NCI-H2227 (cell line): ENCODE measurements at regions not wholly inside any gene's neighbourhood (a gene's known extent, or its start where the extent isn't known, plus 50 kb on each side); places are given as distances from the start of the nearest gene placed in this dataset.

Experiments
- DNase-seq: peaks from one replicate; lab custom pipeline; 2025; ENCODE audit not compliant: unreplicated experiment; lab: John Stamatoyannopoulos, UW

DNA sequence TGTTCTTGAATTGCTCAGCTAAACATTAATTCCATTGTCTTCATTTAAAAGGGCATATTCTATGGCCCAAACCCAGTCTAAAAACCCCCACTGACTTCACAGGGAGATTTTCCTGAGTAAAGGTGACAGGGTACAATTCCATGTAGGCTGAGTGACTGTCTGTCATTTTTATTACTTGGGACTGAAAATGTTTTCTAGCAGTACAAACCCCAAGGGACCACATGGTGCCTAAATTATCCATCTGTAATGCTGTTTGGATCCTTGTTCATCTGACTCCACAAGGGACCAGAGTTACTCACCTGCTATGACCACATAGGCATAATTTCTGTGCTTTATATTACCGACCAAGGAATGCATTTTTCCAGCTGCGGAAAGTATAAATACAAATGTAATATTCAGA is 349.1 kb downstream of the ZNF608 start:
- no peak for DNase-seq

DNA sequence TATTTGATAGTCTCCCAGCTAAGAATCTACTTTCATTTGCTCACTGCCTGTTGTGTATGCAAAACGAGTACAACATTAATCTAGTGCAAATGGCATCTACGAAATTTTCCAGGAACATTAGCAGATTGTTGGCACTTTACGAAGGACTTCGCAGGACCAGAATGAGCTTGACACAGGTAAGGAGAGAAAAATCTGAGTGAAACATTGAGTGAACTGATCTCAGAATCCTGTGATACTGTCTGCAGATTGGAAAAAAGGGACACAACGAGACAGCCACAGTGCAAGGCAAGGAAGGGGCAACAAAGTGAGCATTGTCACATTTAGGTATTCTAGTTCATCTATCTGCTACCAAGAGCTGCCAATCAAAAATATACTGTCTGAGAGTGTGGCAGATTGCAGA is 350.5 kb downstream of the ZNF608 start:
- no peak for DNase-seq

DNA sequence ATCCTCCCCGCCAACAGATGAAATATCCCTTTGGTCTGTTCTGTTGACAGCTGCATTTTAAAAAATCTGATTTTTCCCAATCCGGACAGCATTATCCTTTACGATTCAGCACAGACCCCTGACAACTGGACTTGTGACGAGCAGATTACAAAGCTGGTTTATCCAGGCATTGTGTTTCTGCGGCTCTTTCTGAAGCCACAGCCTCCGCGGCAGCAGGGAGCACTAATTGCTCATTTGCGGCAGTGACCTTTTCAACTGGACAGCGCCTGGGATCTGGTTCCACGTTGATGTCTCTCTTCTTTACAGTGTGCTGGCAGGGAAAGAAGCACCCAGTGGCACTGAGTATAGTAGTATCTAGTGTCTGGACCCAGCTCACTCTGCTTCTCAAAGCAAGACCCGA is 351.2 kb downstream of the ZNF608 start:
- DNase-seq, result peak; percentile 14

DNA sequence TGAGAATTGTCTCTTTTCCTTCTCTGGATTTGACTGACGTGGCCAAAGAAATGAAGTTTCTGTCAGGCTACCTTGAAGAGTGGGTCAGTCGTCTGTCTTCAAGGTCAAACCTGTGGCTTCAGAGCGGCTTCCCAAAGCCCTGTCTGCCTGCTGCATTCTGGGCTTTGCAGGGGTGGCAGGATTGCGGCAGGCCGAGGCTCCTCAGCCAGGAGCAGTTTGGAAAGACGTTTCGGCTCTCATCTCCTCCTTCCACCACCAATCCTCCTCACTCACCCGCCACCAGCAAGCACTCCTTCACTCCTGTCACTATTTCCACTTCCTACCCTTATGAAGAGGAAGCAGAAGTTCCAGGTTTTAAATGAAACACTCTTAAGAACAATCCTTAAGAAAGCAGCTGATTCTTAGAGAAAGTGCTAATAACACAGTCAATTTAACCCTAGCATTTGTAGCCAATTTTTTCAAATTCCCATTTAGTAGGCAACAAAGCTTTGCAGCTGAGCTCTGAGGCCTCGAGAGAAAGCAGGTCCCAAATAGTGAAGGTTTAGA is 351.7 kb downstream of the ZNF608 start:
- no peak for DNase-seq

DNA sequence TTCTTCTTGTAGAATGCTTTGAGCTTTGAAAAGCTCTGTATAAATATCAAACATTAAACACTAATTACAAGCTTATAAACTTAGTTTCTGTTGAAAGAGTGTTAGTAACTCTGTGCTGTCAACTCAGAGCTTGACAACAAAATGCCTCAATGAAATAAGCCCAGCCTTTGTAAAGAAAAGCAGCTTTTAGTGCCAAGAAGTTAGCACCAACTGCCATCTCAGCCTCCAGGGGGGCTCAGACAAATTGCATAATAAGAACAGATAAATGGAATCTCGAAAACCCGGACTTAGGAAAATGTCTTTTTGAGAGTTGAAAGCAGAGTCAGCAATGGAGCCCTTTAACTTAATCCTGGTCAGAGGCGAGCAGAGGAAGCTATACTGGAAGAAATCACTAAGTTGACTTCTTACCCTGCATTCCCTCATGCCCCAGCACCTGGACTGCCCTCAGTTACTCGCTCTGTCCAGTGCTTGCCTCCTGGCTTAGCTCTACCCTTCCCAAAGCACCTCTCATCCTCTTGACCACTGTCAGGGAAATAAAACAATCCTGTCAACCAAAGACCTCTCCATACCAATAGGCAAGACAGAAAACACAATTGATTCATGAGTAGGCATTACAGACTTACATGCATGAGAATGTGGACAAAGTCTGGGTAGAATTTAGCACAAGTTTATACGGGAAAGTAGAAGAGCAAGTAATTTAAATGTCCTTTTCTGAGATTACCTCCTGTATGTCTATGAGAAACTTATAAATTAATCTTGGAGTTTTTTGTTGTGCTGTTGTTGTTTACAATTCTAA is 352.7 kb downstream of the ZNF608 start:
- DNase-seq, result no peak

DNA sequence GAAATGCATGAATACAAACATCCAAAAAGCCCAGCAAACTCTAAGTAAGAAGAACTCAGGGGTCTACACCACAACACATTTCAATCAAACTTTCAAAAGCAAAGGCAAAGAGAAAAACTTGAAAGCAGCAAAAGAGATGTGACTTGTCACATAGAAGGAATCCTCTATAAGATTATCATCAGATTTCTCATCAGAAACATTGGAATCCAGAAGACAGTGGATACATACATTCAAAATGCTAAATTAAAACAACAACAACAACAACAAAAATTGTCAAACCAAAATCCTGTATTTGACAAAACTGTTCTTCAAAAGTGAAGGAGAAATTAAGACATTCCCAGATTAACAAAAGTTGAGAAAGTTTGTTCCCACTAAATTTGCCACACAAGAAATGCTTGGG is 362.7 kb downstream of the ZNF608 start:
- DNase-seq, result no peak

DNA sequence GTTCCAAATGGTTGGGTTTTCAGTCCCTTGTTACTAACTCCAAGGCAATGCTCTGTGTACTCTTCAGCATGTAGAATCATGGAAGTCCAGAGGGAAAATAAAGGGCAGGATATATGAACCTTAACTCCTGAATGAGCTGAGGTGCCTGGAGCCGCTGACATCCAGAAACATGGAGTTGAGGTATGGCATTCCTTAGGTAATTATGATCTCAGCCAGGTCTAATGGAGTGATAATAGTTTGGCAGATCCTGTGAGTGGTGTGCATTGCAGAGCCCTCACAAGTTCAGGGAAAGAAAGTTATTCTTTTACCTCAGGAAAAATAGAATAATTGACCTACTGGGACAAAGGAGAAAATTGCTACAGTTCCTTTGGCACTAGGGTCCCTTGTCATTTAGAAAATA is 369.1 kb downstream of the ZNF608 start:
- no peak for DNase-seq

DNA sequence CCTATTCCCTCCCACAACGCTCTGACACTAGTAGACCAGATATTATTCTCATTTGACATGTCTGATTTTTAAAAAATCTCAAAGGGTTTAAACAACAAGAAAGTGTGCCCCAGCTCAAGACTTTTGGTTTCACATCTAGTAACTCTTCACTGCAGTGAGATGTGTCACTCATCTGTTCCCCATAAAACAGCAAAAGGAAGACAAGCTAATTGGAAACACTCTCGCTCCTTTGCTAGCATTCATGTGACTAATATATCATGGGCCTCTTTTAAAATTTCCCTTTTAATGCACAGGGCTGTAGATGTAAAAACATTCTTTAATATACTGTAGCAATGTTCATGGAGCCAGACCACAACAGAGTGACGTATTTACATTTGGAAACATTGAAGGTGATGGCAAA is 372.6 kb downstream of the ZNF608 start:
- no peak for DNase-seq

DNA sequence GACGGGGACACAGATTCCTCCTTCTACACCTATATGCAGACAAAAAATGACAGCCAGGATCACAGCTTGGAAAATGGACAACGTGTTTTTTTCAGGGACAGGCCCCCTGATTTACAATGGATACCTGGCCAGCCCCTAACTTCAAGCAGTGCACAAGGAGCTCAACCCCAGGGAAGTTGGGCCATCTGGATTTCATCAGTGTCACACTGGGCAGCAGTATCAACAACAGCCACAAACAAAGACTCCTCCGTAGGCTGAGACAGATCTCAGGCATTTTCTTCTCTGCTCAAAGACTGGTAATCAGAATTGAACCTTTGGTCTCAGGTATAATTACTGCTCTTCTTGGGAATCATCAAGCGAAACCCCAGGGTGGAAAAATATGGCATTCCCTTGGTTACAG is 374.0 kb downstream of the ZNF608 start:
- peak; percentile 11 for DNase-seq

DNA sequence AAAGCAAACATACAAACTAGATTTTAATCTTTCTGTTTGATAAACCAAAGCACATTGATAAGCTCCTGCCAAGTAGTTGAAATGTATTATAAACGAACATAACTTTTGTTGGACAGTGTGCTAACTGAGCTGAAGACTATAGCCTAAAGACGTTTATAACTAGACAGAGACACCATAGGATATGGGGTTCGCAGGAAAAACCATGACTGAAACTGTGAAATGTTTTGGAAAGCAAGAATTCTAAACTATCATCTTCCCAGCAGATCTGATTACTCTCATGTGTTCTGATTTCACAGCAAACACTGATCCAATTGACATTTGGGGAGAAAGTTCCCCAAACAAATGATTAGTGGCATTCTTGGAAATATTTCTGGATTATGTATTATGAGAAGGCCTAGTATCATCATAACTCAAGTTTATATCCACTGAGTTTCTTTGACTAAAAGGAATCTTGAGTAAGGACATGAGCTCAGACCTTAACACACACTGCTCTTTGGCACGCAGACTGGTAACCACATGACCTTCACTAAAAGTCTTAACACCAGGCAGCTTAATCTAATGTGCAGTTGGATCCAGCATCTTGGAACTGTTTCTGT is 375.2 kb downstream of the ZNF608 start:
- no peak for DNase-seq

DNA sequence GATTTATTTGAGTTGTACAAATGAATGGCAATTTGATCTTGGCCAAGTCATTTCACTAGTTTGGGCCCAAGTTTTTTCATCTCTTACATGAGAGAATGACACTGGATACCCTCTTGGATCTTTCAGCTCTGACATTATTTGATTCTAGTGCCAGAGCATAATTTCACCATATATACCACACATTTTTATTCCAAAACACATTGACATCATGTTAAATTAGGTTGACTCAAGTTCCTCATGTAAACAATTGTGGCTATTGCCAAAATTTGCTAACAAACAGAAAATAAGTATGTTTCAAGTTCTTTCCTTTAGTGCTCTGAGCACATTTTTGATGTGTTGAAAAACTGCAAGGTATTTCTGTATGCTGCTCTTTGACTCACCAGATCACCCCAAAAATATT is 375.8 kb downstream of the ZNF608 start:
- no peak for DNase-seq

DNA sequence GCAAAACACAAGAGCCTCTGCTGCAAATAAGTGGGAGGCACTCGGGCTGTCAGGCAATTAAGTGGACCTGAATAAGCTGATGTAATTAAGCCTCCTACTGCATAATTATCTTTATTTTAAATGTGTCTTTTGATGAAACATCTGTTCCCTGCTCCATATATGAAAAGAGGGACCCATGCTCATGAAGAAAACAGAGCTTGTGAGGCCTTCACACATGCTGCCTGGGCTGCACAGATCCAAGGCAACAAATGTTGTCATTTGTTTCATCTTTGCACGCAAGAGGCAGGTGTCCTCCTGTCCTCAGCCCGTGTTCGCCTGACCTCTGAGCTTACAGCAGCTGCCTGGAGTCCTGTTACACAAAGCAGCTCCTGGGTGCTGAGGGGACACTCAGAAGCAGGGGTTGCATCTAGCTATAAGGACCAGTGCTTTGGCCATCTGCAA is 381.1 kb downstream of the ZNF608 start:
- DNase-seq, result peak; percentile 1

DNA sequence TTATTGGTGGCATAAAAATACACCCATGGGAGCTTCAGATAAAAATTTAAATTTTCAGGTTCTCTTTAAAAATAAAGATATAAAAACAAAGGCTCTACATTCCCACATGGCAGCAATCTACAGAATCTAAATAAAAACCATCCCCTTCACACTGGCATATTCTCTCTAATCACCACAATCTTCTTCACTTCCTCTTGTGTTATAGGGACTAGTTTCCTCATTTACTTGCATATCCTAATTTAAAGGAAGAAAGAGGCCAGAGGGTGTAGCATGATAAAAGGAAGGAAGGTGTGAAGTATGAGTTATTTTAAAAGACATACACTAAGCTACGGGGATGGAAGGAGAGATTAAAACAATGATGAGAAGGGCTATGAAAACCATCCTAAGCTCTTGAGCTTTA is 390.5 kb downstream of the ZNF608 start:
- DNase-seq, result no peak

DNA sequence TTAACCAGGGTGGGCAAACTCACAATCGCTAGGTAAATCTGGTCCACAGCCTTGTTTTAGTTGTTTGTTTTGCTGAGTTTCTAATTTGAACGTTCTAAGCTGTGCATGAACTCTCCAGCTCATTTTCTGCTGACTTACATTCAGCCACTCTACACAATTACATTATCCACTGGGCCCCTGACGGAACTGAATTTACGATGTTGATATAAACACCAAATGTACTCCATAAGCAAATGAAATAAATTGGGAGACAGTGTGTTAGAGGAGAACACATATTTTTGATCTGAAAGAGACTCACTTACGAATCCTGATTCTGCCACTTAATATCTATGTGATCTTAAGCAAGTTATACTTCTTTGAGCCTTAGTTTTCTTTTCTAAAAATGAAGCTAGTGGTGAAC is 393.4 kb downstream of the ZNF608 start:
- no peak for DNase-seq

DNA sequence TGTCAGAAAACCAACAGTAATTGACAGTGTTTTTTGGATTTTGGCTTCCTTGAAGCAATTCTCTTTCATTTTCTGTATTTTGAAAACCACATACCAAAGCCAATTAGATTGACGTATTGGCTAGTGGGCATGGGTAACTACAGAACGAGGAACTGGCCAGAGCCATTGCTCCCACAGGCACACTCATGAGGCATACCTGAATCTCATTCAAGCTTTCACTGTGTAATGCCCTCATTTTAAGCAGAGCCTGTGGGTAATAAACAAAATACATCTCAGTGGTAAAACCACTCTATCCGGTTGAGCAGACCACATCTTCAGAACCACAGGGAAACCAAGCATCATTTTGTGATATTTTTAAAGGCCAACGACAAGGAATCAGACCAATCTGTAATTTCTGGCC is 394.1 kb downstream of the ZNF608 start:
- DNase-seq, result no peak

DNA sequence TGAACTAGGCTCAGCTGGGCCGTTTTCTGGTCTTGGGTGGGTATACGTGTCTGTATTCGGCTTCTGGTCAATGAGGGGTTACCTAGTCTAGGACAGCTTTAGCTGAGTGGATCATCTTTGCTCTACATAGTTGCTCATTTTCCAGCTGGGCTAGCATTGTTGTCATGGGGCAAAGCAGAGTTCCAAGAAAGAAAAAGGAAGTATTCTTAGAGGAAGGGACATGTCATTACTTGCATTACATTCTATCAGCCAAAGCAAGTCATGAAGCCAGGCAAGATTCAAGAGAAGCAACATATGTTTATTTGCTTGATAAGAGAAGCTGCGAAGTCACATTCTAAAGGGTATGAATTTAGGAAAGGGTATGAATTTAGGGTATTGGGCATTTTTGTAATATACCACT is 396.5 kb downstream of the ZNF608 start:
- DNase-seq, result no peak

DNA sequence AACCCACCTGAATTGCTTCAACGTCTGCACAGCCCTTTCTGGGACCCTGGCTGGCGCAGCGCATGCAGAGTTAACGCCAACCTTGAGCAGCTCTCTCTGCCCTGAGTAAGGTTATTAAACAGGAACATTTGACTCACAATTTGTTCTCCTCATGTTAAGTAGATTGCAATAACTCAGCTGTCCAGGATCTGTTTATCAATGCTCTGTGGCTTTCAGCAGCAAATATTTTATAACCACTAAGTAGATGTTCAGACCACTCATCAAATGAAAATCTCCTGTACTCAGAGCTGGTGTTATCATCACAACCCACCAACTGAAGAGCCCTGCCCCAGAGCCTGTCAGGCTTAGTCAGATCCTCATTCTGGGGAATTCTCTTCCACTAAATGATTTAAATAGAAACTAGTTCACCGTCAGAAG is 403.0 kb downstream of the ZNF608 start:
- no peak for DNase-seq

DNA sequence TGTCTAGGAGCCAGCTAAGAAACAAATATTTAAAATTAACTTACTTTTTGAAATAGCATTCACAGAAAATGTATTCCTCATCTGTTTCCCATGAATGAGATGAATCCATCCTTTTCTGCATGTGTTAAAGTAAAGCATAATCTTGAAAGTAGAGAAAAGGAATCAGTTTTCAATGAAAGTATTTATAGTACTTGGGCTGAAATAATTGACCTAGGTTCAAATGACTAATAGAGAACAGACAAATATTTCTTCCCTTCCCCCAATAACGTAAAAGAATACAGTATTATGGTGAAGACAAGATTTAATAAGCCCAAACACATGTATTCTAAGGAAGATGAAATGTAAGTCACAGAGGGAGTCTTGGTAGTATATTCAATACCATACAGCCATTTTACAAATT is 403.5 kb downstream of the ZNF608 start:
- DNase-seq, result no peak

DNA sequence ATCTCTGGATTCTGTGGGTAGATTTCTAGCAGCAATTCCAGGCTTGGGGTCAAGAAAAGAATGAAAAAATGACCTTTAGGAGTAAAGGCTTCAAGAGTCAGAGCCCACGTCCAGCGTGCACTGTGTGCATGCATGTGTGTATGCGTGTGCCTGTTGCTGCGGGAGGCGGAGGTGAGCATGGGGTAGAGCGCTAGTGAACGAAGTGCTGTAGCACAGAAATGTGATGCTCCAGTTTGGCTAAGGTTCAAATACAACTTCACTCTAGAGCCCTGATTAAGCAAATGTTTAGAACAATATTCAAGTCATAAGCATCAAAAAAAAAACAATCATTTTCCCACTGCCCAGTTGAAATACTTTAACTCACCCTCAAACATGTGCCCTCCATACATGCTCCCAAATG is 403.9 kb downstream of the ZNF608 start:
- DNase-seq, result no peak

DNA sequence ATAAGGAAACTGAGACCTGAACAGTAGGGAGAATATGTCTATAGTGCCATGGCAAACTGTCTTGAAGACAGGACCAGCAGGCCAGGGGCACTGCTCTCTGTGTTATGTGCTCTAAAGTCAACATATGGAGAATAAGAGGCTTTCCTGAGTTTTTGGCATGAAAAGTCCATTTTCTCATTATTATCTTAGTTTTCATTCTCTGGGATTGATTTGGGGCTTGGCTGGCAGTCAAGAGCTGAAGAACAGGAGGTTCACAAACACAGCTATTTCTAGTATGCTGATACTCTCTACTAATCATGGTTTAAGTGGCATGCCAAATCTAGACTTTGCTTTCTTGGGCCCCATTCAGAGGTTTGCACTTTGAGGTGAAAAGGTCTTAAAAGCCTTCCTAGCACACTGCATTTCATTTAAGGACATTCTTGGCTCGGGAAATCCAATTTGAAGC is 404.4 kb downstream of the ZNF608 start:
- no peak for DNase-seq

DNA sequence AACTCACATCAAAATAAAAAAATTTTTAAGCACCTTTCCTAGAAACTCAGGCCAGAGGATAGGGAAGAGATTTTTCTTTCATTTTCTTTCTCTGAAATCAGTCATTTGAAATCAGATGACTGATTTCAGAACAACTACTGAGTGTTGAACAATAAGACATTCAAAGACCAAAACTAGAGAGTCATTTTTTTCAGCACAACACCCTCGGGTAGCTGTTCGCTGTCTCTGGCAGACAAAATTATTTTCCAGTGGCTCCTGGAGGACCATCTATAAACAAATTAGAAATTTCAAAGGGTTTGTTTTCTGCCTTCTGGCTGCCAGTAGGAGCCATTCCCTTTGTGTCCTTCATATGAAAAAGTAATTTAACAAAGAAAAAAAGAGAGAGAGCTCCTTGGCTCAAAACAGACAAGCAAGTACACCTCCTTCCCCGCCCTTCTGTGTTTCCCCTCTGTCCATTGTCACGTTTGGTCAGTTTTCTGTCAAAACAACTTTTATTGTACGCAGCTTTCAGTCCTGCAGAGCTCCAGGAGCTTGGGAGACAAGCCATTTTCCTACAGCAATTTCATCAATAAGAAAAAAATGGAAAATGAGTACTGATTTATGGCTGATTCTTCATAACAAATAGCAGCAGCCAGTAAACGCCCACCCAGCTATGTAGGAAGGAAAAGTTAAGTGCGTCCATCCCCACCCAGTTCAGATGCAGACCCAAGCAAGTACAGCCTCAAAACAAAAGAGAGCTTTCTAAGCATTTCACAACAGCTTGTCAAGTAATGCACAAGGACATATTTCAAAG is 405.2 kb downstream of the ZNF608 start:
- no peak for DNase-seq

DNA sequence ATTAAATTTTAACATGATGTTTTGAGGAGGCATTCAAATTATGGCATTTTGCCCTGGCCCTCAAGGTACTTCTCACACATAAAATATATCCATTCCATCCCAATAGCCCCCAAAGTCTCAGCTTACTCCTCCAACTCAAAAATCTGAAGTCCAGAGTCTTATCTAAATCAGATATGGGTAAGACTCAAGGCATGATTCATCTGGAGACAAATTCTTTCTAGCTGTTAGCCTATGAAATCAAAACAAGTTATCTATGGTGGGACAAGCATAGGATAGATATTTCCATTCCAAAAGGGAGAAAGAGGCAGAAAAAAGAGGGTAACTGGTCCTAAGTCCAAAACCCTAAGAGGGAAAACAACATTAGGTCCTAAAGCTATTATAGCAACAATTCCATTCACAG is 408.4 kb downstream of the ZNF608 start:
- no peak for DNase-seq
